ENCODE measurements at regions not wholly inside any gene's neighbourhood (a gene's known extent, or its start where the extent isn't known, plus 50 kb on each side); places are given as distances from the start of the nearest gene placed in this dataset.
"Not testable (repeated sequence)": the region's sequence is repeated elsewhere in the genome, so short reads cannot be mapped to it uniquely, and the experiment has no call there.

- H2AFZ ChIP-seq (ENCODE audit: low read length): no peak overlapping the region
- H3K27ac ChIP-seq (ENCODE audit: low read length): no peak overlapping the region
- ChIA-PET POLR2A (ENCODE audit: unreplicated experiment) (no interaction called here), CTCF (no interaction called here)
- DNase-seq (no peak), ATAC-seq (no peak)
- H3K36me3 ChIP-seq (ENCODE audit: low read depth, low read length): no peaks in the 10 kb centered on the region
- H3K27me3 ChIP-seq (ENCODE audit: low read length): no peaks in the 10 kb centered on the region
- TF ChIP-seq, protein P1, sequence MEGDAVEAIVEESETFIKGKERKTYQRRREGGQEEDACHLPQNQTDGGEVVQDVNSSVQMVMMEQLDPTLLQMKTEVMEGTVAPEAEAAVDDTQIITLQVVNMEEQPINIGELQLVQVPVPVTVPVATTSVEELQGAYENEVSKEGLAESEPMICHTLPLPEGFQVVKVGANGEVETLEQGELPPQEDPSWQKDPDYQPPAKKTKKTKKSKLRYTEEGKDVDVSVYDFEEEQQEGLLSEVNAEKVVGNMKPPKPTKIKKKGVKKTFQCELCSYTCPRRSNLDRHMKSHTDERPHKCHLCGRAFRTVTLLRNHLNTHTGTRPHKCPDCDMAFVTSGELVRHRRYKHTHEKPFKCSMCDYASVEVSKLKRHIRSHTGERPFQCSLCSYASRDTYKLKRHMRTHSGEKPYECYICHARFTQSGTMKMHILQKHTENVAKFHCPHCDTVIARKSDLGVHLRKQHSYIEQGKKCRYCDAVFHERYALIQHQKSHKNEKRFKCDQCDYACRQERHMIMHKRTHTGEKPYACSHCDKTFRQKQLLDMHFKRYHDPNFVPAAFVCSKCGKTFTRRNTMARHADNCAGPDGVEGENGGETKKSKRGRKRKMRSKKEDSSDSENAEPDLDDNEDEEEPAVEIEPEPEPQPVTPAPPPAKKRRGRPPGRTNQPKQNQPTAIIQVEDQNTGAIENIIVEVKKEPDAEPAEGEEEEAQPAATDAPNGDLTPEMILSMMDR (conservative IDR thresholded peaks at IDR 0.05; ENCODE audit: low read depth, low read length): no peak
- TF ChIP-seq EZH2phosphoT487 (IDR thresholded peaks at IDR 0.05; ENCODE audit: borderline replicate concordance, low read length) (no peak), EZH2 (IDR thresholded peaks at IDR 0.05; ENCODE audit: low read length, unreplicated experiment) (no peak)
- no peaks in the 10 kb centered on the region for H4K20me1 ChIP-seq (ENCODE audit: low read length)
- intact Hi-C loops (cut with micrococcal nuclease): no loop called here
- H3K4me2 ChIP-seq (ENCODE audit: low read length): no peak overlapping the region
- H3K9me3 ChIP-seq (ENCODE audit: low read length): no peaks in the 10 kb centered on the region
- no peak overlapping the region for H3K9ac ChIP-seq (ENCODE audit: low read length)
- no peak overlapping the region for H3K4me3 ChIP-seq (ENCODE audit: low read length)
- no peaks in the 10 kb centered on the region for H3K79me2 ChIP-seq (ENCODE audit: low read length)
- H3F3A ChIP-seq (ENCODE audit: low read length, unreplicated experiment): no peaks in the 10 kb centered on the region
- H3K9me2 ChIP-seq (replicated peaks; ENCODE audit: low read length): no peaks in the 10 kb centered on the region
- no TSS peak for BruUV-seq (replicated peaks)
- no peaks in the 10 kb centered on the region for H3K4me1 ChIP-seq (ENCODE audit: insufficient read depth, low read length)
These were observed 133.8 kb downstream of the ATXN7L3B start for GRCh38 chr12:74671421-74671820.

- H3K9me3 ChIP-seq (ENCODE audit: low read length); H3K27ac ChIP-seq (ENCODE audit: low read length); H3K4me2 ChIP-seq (ENCODE audit: low read length); H3K79me2 ChIP-seq (ENCODE audit: low read length); H3K36me3 ChIP-seq (ENCODE audit: low read depth, low read length); H3K9me2 ChIP-seq (replicated peaks; ENCODE audit: low read length); H3K27me3 ChIP-seq (ENCODE audit: low read length); H4K20me1 ChIP-seq (ENCODE audit: low read length); POLR2A ChIA-PET (ENCODE audit: unreplicated experiment); BruUV-seq (replicated peaks); H3K9ac ChIP-seq (ENCODE audit: low read length); CTCF ChIA-PET; ATAC-seq; intact Hi-C loops (cut with micrococcal nuclease); H3F3A ChIP-seq (ENCODE audit: low read length, unreplicated experiment); H2AFZ ChIP-seq (ENCODE audit: low read length); H3K4me1 ChIP-seq (ENCODE audit: insufficient read depth, low read length); H3K4me3 ChIP-seq (ENCODE audit: low read length); DNase-seq: not testable (repeated sequence)
These were observed 139.3 kb downstream of the ATXN7L3B start for GRCh38 chr12:74676955-74677354.

DNA sequence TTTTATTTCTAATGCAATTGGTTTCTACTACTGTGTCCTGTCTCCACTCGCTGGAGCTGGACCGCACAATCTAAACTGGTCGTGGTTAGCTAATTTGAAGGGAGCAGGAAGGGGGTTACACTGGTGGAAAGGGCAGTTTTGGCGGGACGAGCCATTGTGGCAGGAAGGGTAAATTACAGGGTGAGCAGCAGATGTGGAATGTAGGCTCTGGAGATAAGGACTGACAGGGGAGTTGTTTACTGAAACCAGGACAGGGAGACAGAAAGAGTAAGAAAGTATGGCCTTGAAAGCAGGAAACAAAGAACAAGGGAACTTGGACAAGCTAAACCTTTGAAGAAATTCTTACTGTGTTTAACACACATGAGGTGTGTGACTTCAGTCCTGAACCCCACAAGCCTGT lies 147.8 kb downstream of the ATXN7L3B start:
- no peaks in the 10 kb centered on the region for H3K9me3 ChIP-seq (ENCODE audit: low read length)
- no peaks in the 10 kb centered on the region for H3F3A ChIP-seq (ENCODE audit: low read length, unreplicated experiment)
- no peaks in the 10 kb centered on the region for H3K4me1 ChIP-seq (ENCODE audit: insufficient read depth, low read length)
- POLR2A ChIA-PET (ENCODE audit: unreplicated experiment): no interaction called here
- H3K27ac ChIP-seq (ENCODE audit: low read length): no peak overlapping the region
- no peaks in the 10 kb centered on the region for H3K27me3 ChIP-seq (ENCODE audit: low read length)
- H4K20me1 ChIP-seq (ENCODE audit: low read length): no peaks in the 10 kb centered on the region
- no peak overlapping the region for H3K9ac ChIP-seq (ENCODE audit: low read length)
- H3K36me3 ChIP-seq (ENCODE audit: low read depth, low read length): no peaks in the 10 kb centered on the region
- H2AFZ ChIP-seq (ENCODE audit: low read length): no peak overlapping the region
- no peaks in the 10 kb centered on the region for H3K9me2 ChIP-seq (replicated peaks; ENCODE audit: low read length)
- BruUV-seq (replicated peaks): no TSS peak
- no peak for DNase-seq
- ATAC-seq: no peak
- H3K79me2 ChIP-seq (ENCODE audit: low read length): no peaks in the 10 kb centered on the region
- no peak overlapping the region for H3K4me2 ChIP-seq (ENCODE audit: low read length)
- CTCF ChIA-PET: no interaction called here
- intact Hi-C loops (cut with micrococcal nuclease): loop anchor here (5.0 kb wide), 1 partner anchor 807 kb away; no protein-coding TSS in a partner anchor
- TF ChIP-seq, protein P1 (conservative IDR thresholded peaks at IDR 0.05; ENCODE audit: low read depth, low read length): no peak
- TF ChIP-seq EZH2phosphoT487 (IDR thresholded peaks at IDR 0.05; ENCODE audit: borderline replicate concordance, low read length) (no peak), EZH2 (IDR thresholded peaks at IDR 0.05; ENCODE audit: low read length, unreplicated experiment) (no peak)
- H3K4me3 ChIP-seq (ENCODE audit: low read length): no peak overlapping the region

Measured in PC-3 (cell line).